HCT116 (cell line): ENCODE measurements at regions not wholly inside any gene's neighbourhood (a gene's known extent, or its start where the extent isn't known, plus 50 kb on each side); places are given as distances from the start of the nearest gene placed in this dataset.

Experiments used
- ATAC-seq: fragments of 200-7000 bp; cut with Tn5 transposase; 2 replicates; pipeline ENCODE4 v1.9.1; 2020; ENCODE audit warnings: mild to moderate bottlenecking, moderate library complexity
- BruUV-seq: library from RNA; stranded (reverse); fragments of 400-500 nt; replicated peaks from 2 replicates; lab custom pipeline; 2021; lab: Mats Ljungman, UMichigan
- CTCF ChIA-PET: fragments of 300-600 bp; sonication (Branson Sonifier 250); formaldehyde crosslinking; loops from one replicate; lab custom pipeline; 2021; ENCODE audit warnings: antibody characterized with exemption; lab: Charles Lee
- POLR2A ChIA-PET: fragments of 300-600, 350-600 bp; sonication (Branson Sonifier 250); formaldehyde crosslinking; loops from one replicate; lab custom pipeline; 2021; ENCODE audit warnings: antibody characterized with exemption; lab: Charles Lee
- RAD21 ChIA-PET, 2 experiments: fragments of 300-600 bp; sonication (Branson Sonifier 250); formaldehyde crosslinking; loops; one replicate each; lab custom pipeline; 2023; ENCODE audit warnings: low total read pairs in 2 of 2; ENCODE audit not compliant: uncharacterized antibody in 2 of 2, unreplicated experiment in 2 of 2, low non-redundant PET in 1 of 2; lab: Charles Lee
- DNase-seq: peaks from one replicate; pipeline ENCODE4 v3.0.0-alpha.2; 2010; ENCODE audit warnings: low read depth, low spot score
- H2AFZ ChIP-seq: fragments of 200-600 bp; shearing (Covaris generic), sonication (generic); 2 replicates; pipeline ENCODE4 v1.6.1; 2017; ENCODE audit warnings: low read depth, mixed run types, mixed read lengths, antibody characterized with exemption, low read length; ENCODE audit not compliant: poor library complexity, severe bottlenecking
- H3K27ac ChIP-seq: 2 replicates; pipeline ENCODE4 v1.5.1; 2012; ENCODE audit warnings: low read depth, low read length
- H3K27me3 ChIP-seq: fragments of 200-600 bp; sonication (generic); 2 replicates; pipeline ENCODE4 v1.6.1; 2016; ENCODE audit warnings: mixed run types, low read length, mixed read lengths; ENCODE audit not compliant: insufficient read depth
- H3K36me3 ChIP-seq, 2 experiments: fragments of 200-500 bp in 1 of 2; fragments of 200-600 bp in 1 of 2; sonication (Bioruptor generic) in 1 of 2; sonication (generic) in 1 of 2; 2 replicates each; pipeline versions ENCODE4 v1.5.1 to v1.6.1; 2014 to 2016; ENCODE audit warnings: low read length in 2 of 2, inconsistent platforms in 1 of 2, mixed read lengths in 1 of 2, mixed run types in 1 of 2; ENCODE audit not compliant: insufficient read depth in 2 of 2, control insufficient read depth in 1 of 2
- H3K4me1 ChIP-seq, 2 experiments: fragments of 200-600 bp in 1 of 2; sonication (generic) in 1 of 2; 2 replicates each; pipeline versions ENCODE4 v1.5.1 to v1.6.1; 2012 to 2017; ENCODE audit warnings: low read length in 2 of 2, inconsistent platforms in 1 of 2, mild to moderate bottlenecking in 1 of 2, mixed read lengths in 1 of 2, mixed run types in 1 of 2, moderate library complexity in 1 of 2; ENCODE audit not compliant: insufficient read depth in 2 of 2, control insufficient read depth in 1 of 2
- H3K4me2 ChIP-seq: fragments of 200-600 bp; sonication (generic); 2 replicates; pipeline ENCODE4 v1.6.1; 2017; ENCODE audit warnings: mixed run types, low read length, mixed read lengths
- H3K4me3 ChIP-seq, 2 experiments: fragments of 200-600 bp in 1 of 2; sonication (generic) in 1 of 2; replicated peaks in 1 of 2; 2 replicates each; pipeline ENCODE4 v1.5.1; 2011 to 2016; ENCODE audit warnings: low read length in 2 of 2, control low read depth in 1 of 2, low read depth in 1 of 2, mild to moderate bottlenecking in 1 of 2, mixed read lengths in 1 of 2, mixed run types in 1 of 2
- H3K79me2 ChIP-seq: fragments of 200-600 bp; sonication (generic); 2 replicates; pipeline ENCODE4 v1.6.1; 2017; ENCODE audit warnings: mild to moderate bottlenecking, mixed run types, low read length, moderate library complexity, mixed read lengths; ENCODE audit not compliant: insufficient read depth
- H3K9ac ChIP-seq: fragments of 200-600 bp; sonication (generic); 2 replicates; pipeline ENCODE4 v1.6.1; 2016; ENCODE audit warnings: low read length, mixed read lengths
- H3K9me2 ChIP-seq: fragments of 200-600 bp; sonication (generic), shearing (Covaris generic); 2 replicates; pipeline ENCODE4 v1.6.1; 2017; ENCODE audit warnings: mixed run types, mild to moderate bottlenecking, moderate library complexity; ENCODE audit not compliant: insufficient read depth
- H3K9me3 ChIP-seq, 2 experiments: fragments of 200-500 bp in 1 of 2; fragments of 200-600 bp in 1 of 2; sonication (Bioruptor generic) in 1 of 2; sonication (generic) in 1 of 2; 2 replicates each; pipeline ENCODE4 v1.6.1; 2014 to 2017; ENCODE audit warnings: low read length in 2 of 2, mixed read lengths in 2 of 2, inconsistent platforms in 1 of 2, low read depth in 1 of 2, mild to moderate bottlenecking in 1 of 2, mixed run types in 1 of 2, moderate library complexity in 1 of 2; ENCODE audit not compliant: control insufficient read depth in 1 of 2, insufficient read depth in 1 of 2
- H4K20me1 ChIP-seq: fragments of 200-600 bp; sonication (generic), shearing (Covaris generic); 2 replicates; pipeline ENCODE4 v1.6.1; 2017; ENCODE audit warnings: mixed run types, mild to moderate bottlenecking, moderate library complexity; ENCODE audit not compliant: insufficient read depth
- CEBPB ChIP-seq: IDR thresholded peaks from 2 replicates; pipeline ENCODE4 v1.6.1; 2012; ENCODE audit warnings: low read depth
- EGR1 ChIP-seq: IDR thresholded peaks from 2 replicates; pipeline ENCODE4 v1.6.1; 2012; ENCODE audit warnings: low read depth
- ELF1 ChIP-seq: IDR thresholded peaks from 2 replicates; pipeline ENCODE4 v1.6.1; 2012; ENCODE audit warnings: low read depth, borderline replicate concordance
- EZH2phosphoT487 ChIP-seq: fragments of 200-600 bp; IDR thresholded peaks from 2 replicates; pipeline ENCODE4 v1.6.1; 2018; ENCODE audit warnings: antibody characterized with exemption, borderline replicate concordance
- POLR2A ChIP-seq: IDR thresholded peaks from 2 replicates; pipeline ENCODE4 v1.7.0; 2011; ENCODE audit warnings: borderline replicate concordance; ENCODE audit not compliant: insufficient read depth, insufficient read length; ENCODE audit errors: extremely low read depth
- RAD21 ChIP-seq: IDR thresholded peaks from 2 replicates; pipeline ENCODE4 v1.6.1; 2012; ENCODE audit warnings: low read depth, mild to moderate bottlenecking
- SIN3A ChIP-seq: IDR thresholded peaks from 2 replicates; pipeline ENCODE4 v1.6.1; 2012; ENCODE audit warnings: low read depth
- SP1 ChIP-seq: IDR thresholded peaks from 2 replicates; pipeline ENCODE4 v1.6.1; 2012; ENCODE audit warnings: low read depth
- SRF ChIP-seq: IDR thresholded peaks from 2 replicates; pipeline ENCODE4 v1.6.1; 2012; ENCODE audit warnings: low read depth
- TCF7L2 ChIP-seq: IDR thresholded peaks from 2 replicates; pipeline ENCODE4 v1.7.0; 2011; ENCODE audit warnings: borderline replicate concordance, inconsistent platforms; ENCODE audit not compliant: insufficient read depth, insufficient read length; ENCODE audit errors: extremely low read depth
- YY1 ChIP-seq: IDR thresholded peaks from 2 replicates; pipeline ENCODE4 v1.6.1; 2011; ENCODE audit warnings: low read length, low read depth, moderate library complexity, mild to moderate bottlenecking; ENCODE audit not compliant: insufficient replicate concordance; ENCODE audit errors: extremely low read depth
- ZFX ChIP-seq: fragments of 450-650 bp; IDR thresholded peaks from 2 replicates; pipeline ENCODE4 v1.6.1; 2017
- intact Hi-C: fragments of 100-400 bp; cut with micrococcal nuclease; formaldehyde crosslinking; loops from 2 replicates; pipeline ENCODE4 v1.10.0; 2022
- TF ChIP-seq, protein P1 (sequence below): IDR thresholded peaks from 2 replicates; pipeline ENCODE4 v1.6.1; 2011; ENCODE audit warnings: mild to moderate bottlenecking, low read length, moderate library complexity; ENCODE audit not compliant: insufficient replicate concordance; ENCODE audit errors: extremely low read depth
- TF ChIP-seq, protein P2 (sequence below): IDR thresholded peaks from 2 replicates; pipeline ENCODE4 v1.6.1; 2012
- TF ChIP-seq, protein P3 (sequence below), 3 experiments: fragments of 200-600 bp in 1 of 3; sonication (generic) in 1 of 3; IDR thresholded peaks in 2 of 3; conservative IDR thresholded peaks in 1 of 3; 2 replicates each; pipeline ENCODE4 v1.5.1; 2012 to 2017; ENCODE audit warnings: low read depth in 2 of 3, low read length in 2 of 3, antibody characterized with exemption in 1 of 3, borderline replicate concordance in 1 of 3, control low read depth in 1 of 3, mild to moderate bottlenecking in 1 of 3, mixed read lengths in 1 of 3, mixed run types in 1 of 3, moderate library complexity in 1 of 3; ENCODE audit not compliant: insufficient read depth in 1 of 3
- TF ChIP-seq, protein P4 (sequence below): IDR thresholded peaks from 2 replicates; pipeline ENCODE4 v1.6.1; 2012; ENCODE audit warnings: low read depth

DNA sequence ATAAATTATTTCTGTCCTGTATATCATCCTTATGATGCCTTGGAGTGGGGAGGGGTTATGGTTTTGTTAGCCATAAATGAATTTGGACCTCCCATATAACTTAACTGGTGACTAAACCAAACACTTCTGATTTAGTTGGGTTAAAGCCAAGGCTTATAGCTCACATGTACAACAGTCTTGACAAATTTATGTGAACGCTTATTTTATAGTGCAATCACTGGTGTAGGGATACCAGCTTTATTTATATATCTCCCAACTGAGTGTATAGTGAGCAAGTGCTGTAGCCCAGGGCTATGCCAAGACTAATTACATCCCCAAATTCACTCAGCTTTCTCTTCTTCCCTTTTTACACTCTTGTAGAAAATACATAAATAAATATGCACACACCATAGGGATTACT is 956.2 kb downstream of the SORCS3 start:
- intact Hi-C loops: no loop called here
- ChIA-PET CTCF (no interaction called here), RAD21 (no interaction called here)

More for the DNA sequence above, 956.2 kb downstream of the SORCS3 start:
- no peaks in the 10 kb centered on the region for H3K36me3 ChIP-seq
- no peaks in the 10 kb centered on the region for H3K9me2 ChIP-seq
- no peaks in the 10 kb centered on the region for H3K27me3 ChIP-seq
- DNase-seq (no peak), ATAC-seq (no peak)
- H4K20me1 ChIP-seq: no peaks in the 10 kb centered on the region
- H3K27ac ChIP-seq: no peak overlapping the region
- no peaks in the 10 kb centered on the region for H3K4me1 ChIP-seq
- BruUV-seq: no TSS peak
- H3K4me2 ChIP-seq: no peak overlapping the region
- H3K9ac ChIP-seq: no peak overlapping the region
- peaks cover 24% of the 10 kb centered on the region in 2 experiments; a peak in 3 of 4 replicates for H3K9me3 ChIP-seq
- no peak overlapping the region for H2AFZ ChIP-seq
- POLR2A ChIA-PET: no interaction called here
- H3K4me3 ChIP-seq: no peak overlapping the region
- TF ChIP-seq, protein P1, sequence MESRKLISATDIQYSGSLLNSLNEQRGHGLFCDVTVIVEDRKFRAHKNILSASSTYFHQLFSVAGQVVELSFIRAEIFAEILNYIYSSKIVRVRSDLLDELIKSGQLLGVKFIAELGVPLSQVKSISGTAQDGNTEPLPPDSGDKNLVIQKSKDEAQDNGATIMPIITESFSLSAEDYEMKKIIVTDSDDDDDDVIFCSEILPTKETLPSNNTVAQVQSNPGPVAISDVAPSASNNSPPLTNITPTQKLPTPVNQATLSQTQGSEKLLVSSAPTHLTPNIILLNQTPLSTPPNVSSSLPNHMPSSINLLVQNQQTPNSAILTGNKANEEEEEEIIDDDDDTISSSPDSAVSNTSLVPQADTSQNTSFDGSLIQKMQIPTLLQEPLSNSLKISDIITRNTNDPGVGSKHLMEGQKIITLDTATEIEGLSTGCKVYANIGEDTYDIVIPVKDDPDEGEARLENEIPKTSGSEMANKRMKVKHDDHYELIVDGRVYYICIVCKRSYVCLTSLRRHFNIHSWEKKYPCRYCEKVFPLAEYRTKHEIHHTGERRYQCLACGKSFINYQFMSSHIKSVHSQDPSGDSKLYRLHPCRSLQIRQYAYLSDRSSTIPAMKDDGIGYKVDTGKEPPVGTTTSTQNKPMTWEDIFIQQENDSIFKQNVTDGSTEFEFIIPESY: no peak
- TF ChIP-seq SIN3A (no peak), SP1 (no peak), SRF (no peak), ZFX (no peak), ELF1 (no peak), CEBPB (no peak), YY1 (no peak), POLR2A (no peak), TCF7L2 (no peak), EGR1 (no peak), EZH2phosphoT487 (no peak), RAD21 (no peak)
- TF ChIP-seq, protein P2, sequence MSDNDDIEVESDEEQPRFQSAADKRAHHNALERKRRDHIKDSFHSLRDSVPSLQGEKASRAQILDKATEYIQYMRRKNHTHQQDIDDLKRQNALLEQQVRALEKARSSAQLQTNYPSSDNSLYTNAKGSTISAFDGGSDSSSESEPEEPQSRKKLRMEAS: no peak
- TF ChIP-seq, protein P3, sequence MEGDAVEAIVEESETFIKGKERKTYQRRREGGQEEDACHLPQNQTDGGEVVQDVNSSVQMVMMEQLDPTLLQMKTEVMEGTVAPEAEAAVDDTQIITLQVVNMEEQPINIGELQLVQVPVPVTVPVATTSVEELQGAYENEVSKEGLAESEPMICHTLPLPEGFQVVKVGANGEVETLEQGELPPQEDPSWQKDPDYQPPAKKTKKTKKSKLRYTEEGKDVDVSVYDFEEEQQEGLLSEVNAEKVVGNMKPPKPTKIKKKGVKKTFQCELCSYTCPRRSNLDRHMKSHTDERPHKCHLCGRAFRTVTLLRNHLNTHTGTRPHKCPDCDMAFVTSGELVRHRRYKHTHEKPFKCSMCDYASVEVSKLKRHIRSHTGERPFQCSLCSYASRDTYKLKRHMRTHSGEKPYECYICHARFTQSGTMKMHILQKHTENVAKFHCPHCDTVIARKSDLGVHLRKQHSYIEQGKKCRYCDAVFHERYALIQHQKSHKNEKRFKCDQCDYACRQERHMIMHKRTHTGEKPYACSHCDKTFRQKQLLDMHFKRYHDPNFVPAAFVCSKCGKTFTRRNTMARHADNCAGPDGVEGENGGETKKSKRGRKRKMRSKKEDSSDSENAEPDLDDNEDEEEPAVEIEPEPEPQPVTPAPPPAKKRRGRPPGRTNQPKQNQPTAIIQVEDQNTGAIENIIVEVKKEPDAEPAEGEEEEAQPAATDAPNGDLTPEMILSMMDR (IDR thresholded peaks at IDR 0.05 in 2 of 3, conservative IDR thresholded peaks at IDR 0.05 in 1 of 3; ENCODE audit: borderline replicate concordance in 1 of 3, insufficient read depth in 1 of 3, low read depth in 2 of 3, low read length in 2 of 3): no peak
- TF ChIP-seq, protein P4, sequence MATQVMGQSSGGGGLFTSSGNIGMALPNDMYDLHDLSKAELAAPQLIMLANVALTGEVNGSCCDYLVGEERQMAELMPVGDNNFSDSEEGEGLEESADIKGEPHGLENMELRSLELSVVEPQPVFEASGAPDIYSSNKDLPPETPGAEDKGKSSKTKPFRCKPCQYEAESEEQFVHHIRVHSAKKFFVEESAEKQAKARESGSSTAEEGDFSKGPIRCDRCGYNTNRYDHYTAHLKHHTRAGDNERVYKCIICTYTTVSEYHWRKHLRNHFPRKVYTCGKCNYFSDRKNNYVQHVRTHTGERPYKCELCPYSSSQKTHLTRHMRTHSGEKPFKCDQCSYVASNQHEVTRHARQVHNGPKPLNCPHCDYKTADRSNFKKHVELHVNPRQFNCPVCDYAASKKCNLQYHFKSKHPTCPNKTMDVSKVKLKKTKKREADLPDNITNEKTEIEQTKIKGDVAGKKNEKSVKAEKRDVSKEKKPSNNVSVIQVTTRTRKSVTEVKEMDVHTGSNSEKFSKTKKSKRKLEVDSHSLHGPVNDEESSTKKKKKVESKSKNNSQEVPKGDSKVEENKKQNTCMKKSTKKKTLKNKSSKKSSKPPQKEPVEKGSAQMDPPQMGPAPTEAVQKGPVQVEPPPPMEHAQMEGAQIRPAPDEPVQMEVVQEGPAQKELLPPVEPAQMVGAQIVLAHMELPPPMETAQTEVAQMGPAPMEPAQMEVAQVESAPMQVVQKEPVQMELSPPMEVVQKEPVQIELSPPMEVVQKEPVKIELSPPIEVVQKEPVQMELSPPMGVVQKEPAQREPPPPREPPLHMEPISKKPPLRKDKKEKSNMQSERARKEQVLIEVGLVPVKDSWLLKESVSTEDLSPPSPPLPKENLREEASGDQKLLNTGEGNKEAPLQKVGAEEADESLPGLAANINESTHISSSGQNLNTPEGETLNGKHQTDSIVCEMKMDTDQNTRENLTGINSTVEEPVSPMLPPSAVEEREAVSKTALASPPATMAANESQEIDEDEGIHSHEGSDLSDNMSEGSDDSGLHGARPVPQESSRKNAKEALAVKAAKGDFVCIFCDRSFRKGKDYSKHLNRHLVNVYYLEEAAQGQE: no peak
- no peaks in the 10 kb centered on the region for H3K79me2 ChIP-seq
